ENCODE measurements at regions not wholly inside any gene's neighbourhood (a gene's known extent, or its start where the extent isn't known, plus 50 kb on each side); places are given as distances from the start of the nearest gene placed in this dataset.

DNA sequence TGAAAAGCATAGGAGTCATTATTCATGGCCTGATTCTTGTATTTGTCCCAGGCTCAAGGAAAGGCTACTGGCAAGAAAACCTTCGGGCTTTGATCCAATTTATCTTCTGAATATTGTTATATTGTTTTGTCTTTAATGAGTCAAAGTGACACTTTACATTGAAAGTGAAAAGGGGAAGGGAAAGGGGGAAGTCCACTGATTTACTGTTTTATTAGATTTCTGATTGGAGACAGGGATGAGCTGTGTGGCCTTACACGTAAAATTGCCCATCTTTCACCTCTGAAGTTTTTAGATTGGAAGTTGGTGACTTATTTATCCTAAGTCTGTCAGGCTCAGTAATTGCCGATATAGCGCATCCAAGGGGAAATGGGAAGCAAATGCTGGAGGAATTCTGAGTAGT is 843.8 kb upstream of the LRRTM1 start:
- TF ChIP-seq POLR2A (IDR thresholded peaks at IDR 0.05): no peak
- TF ChIP-seq, protein P1, sequence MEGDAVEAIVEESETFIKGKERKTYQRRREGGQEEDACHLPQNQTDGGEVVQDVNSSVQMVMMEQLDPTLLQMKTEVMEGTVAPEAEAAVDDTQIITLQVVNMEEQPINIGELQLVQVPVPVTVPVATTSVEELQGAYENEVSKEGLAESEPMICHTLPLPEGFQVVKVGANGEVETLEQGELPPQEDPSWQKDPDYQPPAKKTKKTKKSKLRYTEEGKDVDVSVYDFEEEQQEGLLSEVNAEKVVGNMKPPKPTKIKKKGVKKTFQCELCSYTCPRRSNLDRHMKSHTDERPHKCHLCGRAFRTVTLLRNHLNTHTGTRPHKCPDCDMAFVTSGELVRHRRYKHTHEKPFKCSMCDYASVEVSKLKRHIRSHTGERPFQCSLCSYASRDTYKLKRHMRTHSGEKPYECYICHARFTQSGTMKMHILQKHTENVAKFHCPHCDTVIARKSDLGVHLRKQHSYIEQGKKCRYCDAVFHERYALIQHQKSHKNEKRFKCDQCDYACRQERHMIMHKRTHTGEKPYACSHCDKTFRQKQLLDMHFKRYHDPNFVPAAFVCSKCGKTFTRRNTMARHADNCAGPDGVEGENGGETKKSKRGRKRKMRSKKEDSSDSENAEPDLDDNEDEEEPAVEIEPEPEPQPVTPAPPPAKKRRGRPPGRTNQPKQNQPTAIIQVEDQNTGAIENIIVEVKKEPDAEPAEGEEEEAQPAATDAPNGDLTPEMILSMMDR (IDR thresholded peaks at IDR 0.05): no peak

Measured in body of pancreas (tissue), 4 donors.